ENCODE measurements at regions not wholly inside any gene's neighbourhood (a gene's known extent, or its start where the extent isn't known, plus 50 kb on each side); places are given as distances from the start of the nearest gene placed in this dataset.

DNA sequence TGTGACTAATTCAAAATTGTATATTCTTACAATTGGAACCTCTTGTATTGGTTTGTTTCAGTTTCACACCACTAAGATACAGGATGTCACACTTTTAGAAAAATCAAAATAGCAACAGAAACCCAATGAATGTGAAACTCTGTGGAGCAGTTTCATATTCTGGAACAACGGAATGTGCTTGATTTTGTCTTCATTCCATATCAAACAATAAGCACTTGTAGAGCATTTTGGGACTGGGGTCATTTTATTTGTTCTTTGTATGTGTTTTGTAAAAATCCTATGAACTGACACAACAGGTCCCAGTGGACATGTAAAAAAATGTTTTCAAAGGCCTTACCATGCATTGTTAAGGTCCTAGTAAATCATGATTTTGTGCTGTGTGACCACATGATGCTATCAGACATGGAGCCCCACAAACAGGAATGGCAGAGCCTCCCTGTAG is 123.1 kb downstream of the DKK1 start:
- no peak for TF ChIP-seq GATA2 (IDR thresholded peaks at IDR 0.05; ENCODE audit: low read depth, low read length)
- no peak for TF ChIP-seq GATA3 (IDR thresholded peaks at IDR 0.05; ENCODE audit: low read depth, low read length)
